HEK293 (cell line): ENCODE measurements at regions not wholly inside any gene's neighbourhood (a gene's known extent, or its start where the extent isn't known, plus 50 kb on each side); places are given as distances from the start of the nearest gene placed in this dataset.

Source experiments
- CTCF ChIA-PET: fragments of 350-600 bp; formaldehyde crosslinking; extraction: SDS; loops from one replicate; lab custom pipeline; 2021; ENCODE audit warnings: antibody characterized with exemption; lab: Yijun Ruan, JAX
- POLR2A ChIA-PET: fragments of 300-600 bp; formaldehyde crosslinking; extraction: SDS; loops from one replicate; lab custom pipeline; 2020; ENCODE audit warnings: antibody characterized with exemption, inconsistent platforms; lab: Yijun Ruan, JAX
- H3K27ac ChIP-seq: fragments of 200-500 bp; sonication (Bioruptor generic); 2 replicates; pipeline ENCODE4 v1.5.1; 2014; ENCODE audit warnings: low read depth, low read length, control low read depth, inconsistent platforms; ENCODE audit errors: extremely low read depth
- H3K36me3 ChIP-seq, 2 experiments: fragments of 200-500 bp in 1 of 2; sonication (Bioruptor generic) in 1 of 2; 1 replicate in 1 of 2; 2 replicates in 1 of 2; pipeline ENCODE4 v1.5.1; 2014 to 2017; ENCODE audit warnings: inconsistent platforms in 2 of 2, low read length in 2 of 2; ENCODE audit not compliant: control insufficient read depth in 2 of 2, insufficient read depth in 1 of 2
- H3K4me1 ChIP-seq: fragments of 200-500 bp; sonication (Bioruptor generic); 2 replicates; pipeline ENCODE4 v1.5.1; 2014; ENCODE audit warnings: mild to moderate bottlenecking, low read length, inconsistent platforms; ENCODE audit not compliant: control insufficient read depth, insufficient read depth
- H3K4me3 ChIP-seq: 2 replicates; pipeline ENCODE4 v1.5.1; 2011; ENCODE audit warnings: low read depth, mild to moderate bottlenecking, control low read depth, low read length, moderate library complexity
- H3K9me3 ChIP-seq: fragments of 200-500 bp; sonication (Bioruptor generic); 2 replicates; pipeline ENCODE4 v1.5.1; 2014; ENCODE audit warnings: low read depth, low read length, inconsistent platforms; ENCODE audit not compliant: control insufficient read depth, insufficient read depth
- OSR2 ChIP-seq: fragments of 450-650 bp; formaldehyde crosslinking; IDR thresholded peaks from 2 replicates; pipeline ENCODE4 v1.5.1; 2016; ENCODE audit warnings: missing biosample characterization, missing genetic modification characterization
- PATZ1 ChIP-seq: fragments of 450-650 bp; formaldehyde crosslinking; IDR thresholded peaks from 2 replicates; pipeline ENCODE4 v1.5.1; 2016; ENCODE audit warnings: missing biosample characterization, missing genetic modification characterization
- RBAK ChIP-seq: fragments of 450-650 bp; formaldehyde crosslinking; IDR thresholded peaks from 2 replicates; pipeline ENCODE4 v1.5.1; 2016; ENCODE audit warnings: missing biosample characterization, missing genetic modification characterization
- SP3 ChIP-seq: fragments of 450-650 bp; formaldehyde crosslinking; IDR thresholded peaks from 2 replicates; pipeline ENCODE4 v1.5.1; 2016; ENCODE audit warnings: missing biosample characterization, missing genetic modification characterization
- ZBTB49 ChIP-seq: fragments of 450-650 bp; formaldehyde crosslinking; IDR thresholded peaks from 2 replicates; pipeline ENCODE4 v1.5.1; 2016; ENCODE audit warnings: missing biosample characterization, missing genetic modification characterization, low read depth
- ZBTB7A ChIP-seq: fragments of 450-650 bp; formaldehyde crosslinking; IDR thresholded peaks from 2 replicates; pipeline ENCODE4 v1.5.1; 2016; ENCODE audit warnings: low read depth, missing biosample characterization, missing genetic modification characterization
- ZFHX2 ChIP-seq: fragments of 450-650 bp; formaldehyde crosslinking; conservative IDR thresholded peaks from 2 replicates; pipeline ENCODE4 v1.5.1; 2016; ENCODE audit warnings: missing biosample characterization, missing genetic modification characterization
- ZNF121 ChIP-seq: fragments of 450-650 bp; formaldehyde crosslinking; IDR thresholded peaks from 2 replicates; pipeline ENCODE4 v1.5.1; 2016; ENCODE audit warnings: missing biosample characterization, missing genetic modification characterization
- ZNF23 ChIP-seq: fragments of 450-650 bp; formaldehyde crosslinking; IDR thresholded peaks from 2 replicates; pipeline ENCODE4 v1.5.1; 2016; ENCODE audit warnings: missing biosample characterization, missing genetic modification characterization, borderline replicate concordance
- ZNF239 ChIP-seq: fragments of 450-650 bp; formaldehyde crosslinking; IDR thresholded peaks from 2 replicates; pipeline ENCODE4 v1.5.1; 2016; ENCODE audit warnings: missing biosample characterization, missing genetic modification characterization
- ZNF324 ChIP-seq: fragments of 450-650 bp; formaldehyde crosslinking; IDR thresholded peaks from 2 replicates; pipeline ENCODE4 v1.5.1; 2016; ENCODE audit warnings: missing biosample characterization, missing genetic modification characterization
- ZNF416 ChIP-seq: fragments of 450-650 bp; formaldehyde crosslinking; IDR thresholded peaks from 2 replicates; pipeline ENCODE4 v1.5.1; 2016; ENCODE audit warnings: missing biosample characterization, missing genetic modification characterization
- ZNF449 ChIP-seq: fragments of 450-650 bp; formaldehyde crosslinking; IDR thresholded peaks from 2 replicates; pipeline ENCODE4 v1.5.1; 2017; ENCODE audit warnings: missing biosample characterization, mild to moderate bottlenecking, missing genetic modification characterization, moderate library complexity
- ZNF555 ChIP-seq: fragments of 450-650 bp; formaldehyde crosslinking; conservative IDR thresholded peaks from 2 replicates; pipeline ENCODE4 v1.5.1; 2017; ENCODE audit warnings: missing biosample characterization, mild to moderate bottlenecking, missing genetic modification characterization, inconsistent platforms
- ZNF561 ChIP-seq: fragments of 450-650 bp; IDR thresholded peaks from 2 replicates; pipeline ENCODE4 v1.5.1; 2018; ENCODE audit warnings: missing biosample characterization, missing genetic modification characterization, borderline replicate concordance
- ZNF654 ChIP-seq: fragments of 450-650 bp; formaldehyde crosslinking; IDR thresholded peaks from 2 replicates; pipeline ENCODE4 v1.5.1; 2016; ENCODE audit warnings: low read depth, missing biosample characterization, missing genetic modification characterization
- TF ChIP-seq, protein P1 (sequence below): fragments of 450-650 bp; formaldehyde crosslinking; IDR thresholded peaks from 2 replicates; pipeline ENCODE4 v1.5.1; 2016; ENCODE audit warnings: missing biosample characterization, missing genetic modification characterization
- TF ChIP-seq, protein P2 (sequence below): fragments of 450-650 bp; formaldehyde crosslinking; IDR thresholded peaks from 2 replicates; pipeline ENCODE4 v1.5.1; 2016; ENCODE audit warnings: missing biosample characterization, missing genetic modification characterization, low read depth

GRCh38 chr2:128537646-128538045 lies 219.0 kb upstream of the HS6ST1 start:
- ChIA-PET POLR2A (no interaction called here), CTCF (interaction anchor here (0.6 kb wide), 1 partner anchor 138 kb away, joined by 3 read pairs; no protein-coding TSS in a partner anchor)
- H3K36me3 ChIP-seq: no peaks in the 10 kb centered on the region
- no peaks in the 10 kb centered on the region for H3K9me3 ChIP-seq
- no peak for TF ChIP-seq ZBTB7A (tag by site-specific recombination)
- no peak for TF ChIP-seq SP3
- no peak for TF ChIP-seq ZNF121 (tag by site-specific recombination)
- no peak for TF ChIP-seq ZNF555 (tag by site-specific recombination)
- TF ChIP-seq, protein P1, sequence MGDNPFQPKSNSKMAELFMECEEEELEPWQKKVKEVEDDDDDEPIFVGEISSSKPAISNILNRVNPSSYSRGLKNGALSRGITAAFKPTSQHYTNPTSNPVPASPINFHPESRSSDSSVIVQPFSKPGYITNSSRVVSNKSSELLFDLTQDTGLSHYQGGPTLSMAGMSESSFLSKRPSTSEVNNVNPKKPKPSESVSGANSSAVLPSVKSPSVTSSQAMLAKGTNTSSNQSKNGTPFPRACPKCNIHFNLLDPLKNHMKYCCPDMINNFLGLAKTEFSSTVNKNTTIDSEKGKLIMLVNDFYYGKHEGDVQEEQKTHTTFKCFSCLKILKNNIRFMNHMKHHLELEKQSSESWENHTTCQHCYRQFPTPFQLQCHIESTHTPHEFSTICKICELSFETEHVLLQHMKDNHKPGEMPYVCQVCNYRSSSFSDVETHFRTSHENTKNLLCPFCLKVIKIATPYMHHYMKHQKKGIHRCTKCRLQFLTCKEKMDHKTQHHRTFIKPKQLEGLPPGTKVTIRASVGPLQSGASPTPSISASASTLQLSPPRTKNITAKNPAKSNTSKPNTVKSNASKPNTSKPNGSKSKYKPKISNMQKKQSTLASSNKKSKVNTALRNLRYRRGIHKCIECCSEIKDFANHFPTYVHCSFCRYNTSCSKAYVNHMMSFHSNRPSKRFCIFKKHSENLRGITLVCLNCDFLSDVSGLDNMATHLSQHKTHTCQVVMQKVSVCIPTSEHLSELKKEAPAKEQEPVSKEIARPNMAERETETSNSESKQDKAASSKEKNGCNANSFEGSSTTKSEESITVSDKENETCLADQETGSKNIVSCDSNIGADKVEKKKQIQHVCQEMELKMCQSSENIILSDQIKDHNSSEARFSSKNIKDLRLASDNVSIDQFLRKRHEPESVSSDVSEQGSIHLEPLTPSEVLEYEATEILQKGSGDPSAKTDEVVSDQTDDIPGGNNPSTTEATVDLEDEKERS (tag by site-specific recombination): no peak
- TF ChIP-seq ZNF324 (tag by site-specific recombination): no peak
- no peak for TF ChIP-seq RBAK
- no peak for TF ChIP-seq PATZ1 (tag by site-specific recombination)
- no peak for TF ChIP-seq OSR2
- TF ChIP-seq ZNF561 (tag by site-specific recombination): no peak
- no peak for TF ChIP-seq ZNF239 (tag by site-specific recombination)
- TF ChIP-seq ZFHX2 (tag by site-specific recombination): no peak
- TF ChIP-seq ZNF416 (tag by site-specific recombination): no peak
- TF ChIP-seq ZNF23 (tag by site-specific recombination): no peak
- TF ChIP-seq ZNF654: no peak
- no peak for TF ChIP-seq ZBTB49 (tag by site-specific recombination)
- no peaks in the 10 kb centered on the region for H3K4me1 ChIP-seq
- H3K27ac ChIP-seq: no peak overlapping the region
- no peak overlapping the region for H3K4me3 ChIP-seq

GRCh38 chr2:128538396-128538795 lies 219.7 kb upstream of the HS6ST1 start:
- 0 out of 2 replicates have a peak, but pooled peaks have one; percentile 43 for TF ChIP-seq ZNF449
- TF ChIP-seq, protein P2, sequence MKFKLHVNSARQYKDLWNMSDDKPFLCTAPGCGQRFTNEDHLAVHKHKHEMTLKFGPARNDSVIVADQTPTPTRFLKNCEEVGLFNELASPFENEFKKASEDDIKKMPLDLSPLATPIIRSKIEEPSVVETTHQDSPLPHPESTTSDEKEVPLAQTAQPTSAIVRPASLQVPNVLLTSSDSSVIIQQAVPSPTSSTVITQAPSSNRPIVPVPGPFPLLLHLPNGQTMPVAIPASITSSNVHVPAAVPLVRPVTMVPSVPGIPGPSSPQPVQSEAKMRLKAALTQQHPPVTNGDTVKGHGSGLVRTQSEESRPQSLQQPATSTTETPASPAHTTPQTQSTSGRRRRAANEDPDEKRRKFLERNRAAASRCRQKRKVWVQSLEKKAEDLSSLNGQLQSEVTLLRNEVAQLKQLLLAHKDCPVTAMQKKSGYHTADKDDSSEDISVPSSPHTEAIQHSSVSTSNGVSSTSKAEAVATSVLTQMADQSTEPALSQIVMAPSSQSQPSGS: no peak
- Histone ChIP-seq H3K4me3 (no peak overlapping the region), H3K4me1 (no peaks in the 10 kb centered on the region), H3K27ac (no peak overlapping the region), H3K36me3 (no peaks in the 10 kb centered on the region), H3K9me3 (no peaks in the 10 kb centered on the region)
- ChIA-PET POLR2A (no interaction called here), CTCF (interaction anchor here (0.7 kb wide), 1 partner anchor 191 kb away, joined by 4 read pairs; no protein-coding TSS in a partner anchor)
